ENCODE measurements at regions not wholly inside any gene's neighbourhood (a gene's known extent, or its start where the extent isn't known, plus 50 kb on each side); places are given as distances from the start of the nearest gene placed in this dataset.

GRCh38 chr2:196276421-196276820, 105.0 kb upstream of the STK17B start:
- CTCF ChIA-PET, result interaction anchor here (0.6 to 6.2 kb wide), 27 partner anchors 9 to 204 kb away, joined by 3 to 104 read pairs (median 3); partner anchors contain the start of gene STK17B
- no peak overlapping the region for H3K4me3 Mint-ChIP-seq (ENCODE audit: unreplicated experiment)
- no peak for DNase-seq (ENCODE audit: unreplicated experiment)
- BruUV-seq (replicated peaks), result no TSS peak
- TF ChIP-seq CTCF (IDR thresholded peaks at IDR 0.05; ENCODE audit: unreplicated experiment), result no peak
- POLR2A ChIA-PET, result interaction anchor here (1.0 to 3.9 kb wide), 8 partner anchors 43 to 198 kb away, joined by 3 to 27 read pairs (median 6); partner anchors contain the start of gene STK17B
- no peaks in the 10 kb centered on the region for H3K27me3 Mint-ChIP-seq (ENCODE audit: insufficient read depth, unreplicated experiment)
- intact Hi-C loops (cut with micrococcal nuclease), result no loop called here
- H3K9me3 Mint-ChIP-seq (ENCODE audit: unreplicated experiment), result no peaks in the 10 kb centered on the region
- no peaks in the 10 kb centered on the region for H3K36me3 Mint-ChIP-seq (ENCODE audit: insufficient read depth, unreplicated experiment)
- H3K27ac Mint-ChIP-seq (ENCODE audit: low read depth, unreplicated experiment), result no peak overlapping the region
- H3K4me1 Mint-ChIP-seq (ENCODE audit: insufficient read depth, unreplicated experiment), result peaks cover 20% of the 10 kb centered on the region

- intact Hi-C loops (cut with micrococcal nuclease), result loop anchor here (1.0 kb wide), 3 partner anchors 107 to 199 kb away; no protein-coding TSS in a partner anchor
Measured at GRCh38 chr2:196277002-196277401, 105.6 kb upstream of the STK17B start.

GRCh38 chr2:196278491-196278911, 107.1 kb upstream of the STK17B start:
- H3K27me3 Mint-ChIP-seq (ENCODE audit: insufficient read depth, unreplicated experiment), result no peaks in the 10 kb centered on the region
- TF ChIP-seq CTCF (IDR thresholded peaks at IDR 0.05; ENCODE audit: unreplicated experiment), result no peak
- no peaks in the 10 kb centered on the region for H3K36me3 Mint-ChIP-seq (ENCODE audit: insufficient read depth, unreplicated experiment)
- BruUV-seq (replicated peaks), result no TSS peak
- CTCF ChIA-PET, result interaction anchor here (0.7 to 6.2 kb wide), 8 partner anchors 8 to 263 kb away, joined by 3 to 104 read pairs (median 4); no protein-coding TSS in a partner anchor
- no peak for DNase-seq (ENCODE audit: unreplicated experiment)
- POLR2A ChIA-PET, result interaction anchor here (1.0 kb wide), 1 partner anchor 108 kb away, joined by 3 read pairs; no protein-coding TSS in a partner anchor
- no peaks in the 10 kb centered on the region for H3K9me3 Mint-ChIP-seq (ENCODE audit: unreplicated experiment)
- H3K4me3 Mint-ChIP-seq (ENCODE audit: unreplicated experiment), result no peak overlapping the region
- H3K27ac Mint-ChIP-seq (ENCODE audit: low read depth, unreplicated experiment), result no peak overlapping the region
- intact Hi-C loops (cut with micrococcal nuclease), result no loop called here
- peaks cover 20% of the 10 kb centered on the region for H3K4me1 Mint-ChIP-seq (ENCODE audit: insufficient read depth, unreplicated experiment)

More at GRCh38 chr2:196277002-196277401, 105.6 kb upstream of the STK17B start:
- Mint-ChIP-seq H3K9me3 (ENCODE audit: unreplicated experiment) (no peaks in the 10 kb centered on the region), H3K27ac (ENCODE audit: low read depth, unreplicated experiment) (no peak overlapping the region), H3K27me3 (ENCODE audit: insufficient read depth, unreplicated experiment) (no peaks in the 10 kb centered on the region), H3K36me3 (ENCODE audit: insufficient read depth, unreplicated experiment) (no peaks in the 10 kb centered on the region), H3K4me1 (ENCODE audit: insufficient read depth, unreplicated experiment) (peaks cover 20% of the 10 kb centered on the region), H3K4me3 (ENCODE audit: unreplicated experiment) (no peak overlapping the region)
- DNase-seq (ENCODE audit: unreplicated experiment), result no peak
- TF ChIP-seq CTCF (IDR thresholded peaks at IDR 0.05; ENCODE audit: unreplicated experiment), result peak; percentile 64
- ChIA-PET CTCF (interaction anchor here (0.7 to 6.2 kb wide), 17 partner anchors 9 to 199 kb away, joined by 3 to 104 read pairs (median 5); partner anchors contain the start of gene STK17B), POLR2A (interaction anchor here (1.0 to 3.9 kb wide), 7 partner anchors 44 to 198 kb away, joined by 3 to 27 read pairs (median 7); partner anchors contain the start of gene STK17B)
- BruUV-seq (replicated peaks), result no TSS peak

GRCh38 chr2:196279541-196279940, 108.2 kb upstream of the STK17B start:
- TF ChIP-seq CTCF (IDR thresholded peaks at IDR 0.05; ENCODE audit: unreplicated experiment), result no peak
- no peaks in the 10 kb centered on the region for H3K36me3 Mint-ChIP-seq (ENCODE audit: insufficient read depth, unreplicated experiment)
- no peaks in the 10 kb centered on the region for H3K27me3 Mint-ChIP-seq (ENCODE audit: insufficient read depth, unreplicated experiment)
- no peak overlapping the region for H3K4me3 Mint-ChIP-seq (ENCODE audit: unreplicated experiment)
- peaks cover 14% of the 10 kb centered on the region for H3K4me1 Mint-ChIP-seq (ENCODE audit: insufficient read depth, unreplicated experiment)
- no peak for DNase-seq (ENCODE audit: unreplicated experiment)
- POLR2A ChIA-PET, result interaction anchor here (1.2 kb wide), 1 partner anchor 12 kb away, joined by 3 read pairs; no protein-coding TSS in a partner anchor
- H3K27ac Mint-ChIP-seq (ENCODE audit: low read depth, unreplicated experiment), result no peak overlapping the region
- H3K9me3 Mint-ChIP-seq (ENCODE audit: unreplicated experiment), result no peaks in the 10 kb centered on the region
- intact Hi-C loops (cut with micrococcal nuclease), result no loop called here
- CTCF ChIA-PET, result interaction anchor here (0.6 to 6.2 kb wide), 6 partner anchors 10 to 472 kb away, joined by 3 to 104 read pairs (median 4); no protein-coding TSS in a partner anchor
- no TSS peak for BruUV-seq (replicated peaks)
